ENCODE measurements at regions not wholly inside any gene's neighbourhood (a gene's known extent, or its start where the extent isn't known, plus 50 kb on each side); places are given as distances from the start of the nearest gene placed in this dataset.

GRCh38 chr2:54381293-54381692 lies 74.8 kb upstream of the SPTBN1 start:
- TF ChIP-seq, protein P1, sequence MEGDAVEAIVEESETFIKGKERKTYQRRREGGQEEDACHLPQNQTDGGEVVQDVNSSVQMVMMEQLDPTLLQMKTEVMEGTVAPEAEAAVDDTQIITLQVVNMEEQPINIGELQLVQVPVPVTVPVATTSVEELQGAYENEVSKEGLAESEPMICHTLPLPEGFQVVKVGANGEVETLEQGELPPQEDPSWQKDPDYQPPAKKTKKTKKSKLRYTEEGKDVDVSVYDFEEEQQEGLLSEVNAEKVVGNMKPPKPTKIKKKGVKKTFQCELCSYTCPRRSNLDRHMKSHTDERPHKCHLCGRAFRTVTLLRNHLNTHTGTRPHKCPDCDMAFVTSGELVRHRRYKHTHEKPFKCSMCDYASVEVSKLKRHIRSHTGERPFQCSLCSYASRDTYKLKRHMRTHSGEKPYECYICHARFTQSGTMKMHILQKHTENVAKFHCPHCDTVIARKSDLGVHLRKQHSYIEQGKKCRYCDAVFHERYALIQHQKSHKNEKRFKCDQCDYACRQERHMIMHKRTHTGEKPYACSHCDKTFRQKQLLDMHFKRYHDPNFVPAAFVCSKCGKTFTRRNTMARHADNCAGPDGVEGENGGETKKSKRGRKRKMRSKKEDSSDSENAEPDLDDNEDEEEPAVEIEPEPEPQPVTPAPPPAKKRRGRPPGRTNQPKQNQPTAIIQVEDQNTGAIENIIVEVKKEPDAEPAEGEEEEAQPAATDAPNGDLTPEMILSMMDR (IDR thresholded peaks at IDR 0.05) = no peak
- TF ChIP-seq POLR2A (IDR thresholded peaks at IDR 0.05; ENCODE audit: low read depth) = no peak
